Esophagus squamous epithelium (tissue), 5 donors: ENCODE measurements at regions not wholly inside any gene's neighbourhood (a gene's known extent, or its start where the extent isn't known, plus 50 kb on each side); places are given as distances from the start of the nearest gene placed in this dataset.

Experiments used
- DNase-seq: peaks from one replicate; lab custom pipeline; 2025; lab: John Stamatoyannopoulos, UW
- H3K27ac ChIP-seq, 4 donors: fragments of 200-600 bp; sonication (generic); one replicate each; pipeline ENCODE4 v1.5.1; 2016 to 2019; ENCODE audit warnings: mild to moderate bottlenecking in 1 of 4
- H3K27me3 ChIP-seq, 4 donors: fragments of 200-600 bp; sonication (generic); 1 replicate in 3 of 4; 2 replicates in 1 of 4; pipeline versions ENCODE4 v1.5.1 to v1.6.0; 2017 to 2021; ENCODE audit warnings: antibody characterized with exemption in 1 of 4
- H3K36me3 ChIP-seq, 3 donors: fragments of 200-600 bp; sonication (generic); one replicate each; pipeline ENCODE4 v1.5.1; 2016 to 2019
- H3K4me1 ChIP-seq, 3 donors: fragments of 200-600 bp; sonication (generic); one replicate each; pipeline ENCODE4 v1.5.1; 2017 to 2019
- H3K4me3 ChIP-seq, 4 donors: fragments of 200-600 bp; sonication (generic); 1 replicate in 3 of 4; 2 replicates in 1 of 4; pipeline ENCODE4 v1.5.1; 2016 to 2019; ENCODE audit warnings: mild to moderate bottlenecking in 2 of 4, moderate library complexity in 1 of 4
- H3K9me3 ChIP-seq, 3 donors: fragments of 200-600 bp; sonication (generic); one replicate each; pipeline ENCODE4 v1.5.1; 2016 to 2019
- POLR2A ChIP-seq, 4 donors: fragments of 450-650 bp; IDR thresholded peaks; one replicate each; pipeline ENCODE4 v1.6.1; 2017; ENCODE audit warnings: antibody characterized with exemption in 4 of 4, mild to moderate bottlenecking in 4 of 4, moderate library complexity in 3 of 4
- WGBS, 2 donors: methylation state at CpG; one replicate each; pipeline ENCODE4 v1.1.5; 2018; 5-methylcytosine and 5-hydroxymethylcytosine counted together
- intact Hi-C: fragments of 100-400 bp; cut with DNase I; formaldehyde crosslinking; loops from one replicate; pipeline ENCODE4 v1.15.0; 2022
- TF ChIP-seq, protein P1 (sequence below), 6 experiments: fragments of 450-650 bp in 4 of 6; fragments of 200-600 bp in 2 of 6; sonication (generic) in 2 of 6; IDR thresholded peaks; one replicate each; pipeline ENCODE4 v1.5.1; 2016 to 2019; ENCODE audit warnings: antibody characterized with exemption in 6 of 6, mild to moderate bottlenecking in 4 of 6, moderate library complexity in 4 of 6
- donor health status: DM: yes; HTN: yes; CAD: no.

DNA sequence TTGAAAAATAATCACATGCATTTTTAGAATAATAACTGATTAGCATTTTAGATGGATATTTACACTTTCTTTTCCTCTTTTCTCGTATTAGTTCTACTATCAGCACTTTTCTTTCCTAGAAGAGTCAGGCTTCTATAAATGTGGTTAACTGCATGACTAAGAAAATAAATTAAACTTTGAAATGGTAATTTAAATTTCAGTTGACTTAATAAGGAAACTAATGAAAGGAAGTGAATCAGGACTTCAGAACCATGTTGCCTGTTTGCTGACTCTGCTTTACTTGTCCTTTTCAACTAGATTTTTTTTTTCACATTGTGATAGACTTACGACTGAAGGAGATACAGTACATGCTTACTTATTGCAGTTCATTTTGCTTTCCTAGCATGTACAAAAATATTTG lies 1258.2 kb upstream of the EYS start:
- TF ChIP-seq POLR2A (IDR thresholded peaks at IDR 0.05) = no peak
- TF ChIP-seq, protein P1, sequence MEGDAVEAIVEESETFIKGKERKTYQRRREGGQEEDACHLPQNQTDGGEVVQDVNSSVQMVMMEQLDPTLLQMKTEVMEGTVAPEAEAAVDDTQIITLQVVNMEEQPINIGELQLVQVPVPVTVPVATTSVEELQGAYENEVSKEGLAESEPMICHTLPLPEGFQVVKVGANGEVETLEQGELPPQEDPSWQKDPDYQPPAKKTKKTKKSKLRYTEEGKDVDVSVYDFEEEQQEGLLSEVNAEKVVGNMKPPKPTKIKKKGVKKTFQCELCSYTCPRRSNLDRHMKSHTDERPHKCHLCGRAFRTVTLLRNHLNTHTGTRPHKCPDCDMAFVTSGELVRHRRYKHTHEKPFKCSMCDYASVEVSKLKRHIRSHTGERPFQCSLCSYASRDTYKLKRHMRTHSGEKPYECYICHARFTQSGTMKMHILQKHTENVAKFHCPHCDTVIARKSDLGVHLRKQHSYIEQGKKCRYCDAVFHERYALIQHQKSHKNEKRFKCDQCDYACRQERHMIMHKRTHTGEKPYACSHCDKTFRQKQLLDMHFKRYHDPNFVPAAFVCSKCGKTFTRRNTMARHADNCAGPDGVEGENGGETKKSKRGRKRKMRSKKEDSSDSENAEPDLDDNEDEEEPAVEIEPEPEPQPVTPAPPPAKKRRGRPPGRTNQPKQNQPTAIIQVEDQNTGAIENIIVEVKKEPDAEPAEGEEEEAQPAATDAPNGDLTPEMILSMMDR (IDR thresholded peaks at IDR 0.05) = no peak
- H3K27me3 ChIP-seq = no peaks in the 10 kb centered on the region
- no peak overlapping the region for H3K4me3 ChIP-seq
- intact Hi-C loops = no loop called here
- no peaks in the 10 kb centered on the region for H3K4me1 ChIP-seq
- WGBS, 2 donors = 63 to 65% methylated on average over 2 of the region's 2 CpGs
- no peak for DNase-seq
- H3K9me3 ChIP-seq = no peaks in the 10 kb centered on the region
- no peak overlapping the region for H3K27ac ChIP-seq
- no peaks in the 10 kb centered on the region for H3K36me3 ChIP-seq

DNA sequence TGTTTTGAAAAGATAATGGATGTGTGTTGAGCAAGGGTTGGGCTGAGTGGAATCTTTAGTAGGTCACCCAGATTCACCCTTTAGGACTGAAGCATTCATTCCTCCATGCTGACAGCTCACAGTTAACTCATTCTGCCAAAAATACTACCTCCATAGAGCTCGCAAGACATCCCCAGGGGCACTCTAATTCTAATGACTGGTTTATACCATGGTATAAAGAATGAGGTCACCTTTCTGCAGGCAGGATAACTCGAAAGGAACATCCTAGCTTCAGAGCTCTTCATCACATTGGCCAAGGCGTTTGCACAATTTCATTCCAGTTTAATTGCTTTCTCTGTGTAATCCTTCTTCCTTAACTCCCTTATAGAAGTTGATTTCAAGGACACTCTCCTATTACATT lies 1257.2 kb upstream of the EYS start:
- H3K27me3 ChIP-seq = no peaks in the 10 kb centered on the region
- WGBS, 2 donors = 51 to 66% methylated on average over 3 of the region's 3 CpGs
- H3K9me3 ChIP-seq = no peaks in the 10 kb centered on the region

DNA sequence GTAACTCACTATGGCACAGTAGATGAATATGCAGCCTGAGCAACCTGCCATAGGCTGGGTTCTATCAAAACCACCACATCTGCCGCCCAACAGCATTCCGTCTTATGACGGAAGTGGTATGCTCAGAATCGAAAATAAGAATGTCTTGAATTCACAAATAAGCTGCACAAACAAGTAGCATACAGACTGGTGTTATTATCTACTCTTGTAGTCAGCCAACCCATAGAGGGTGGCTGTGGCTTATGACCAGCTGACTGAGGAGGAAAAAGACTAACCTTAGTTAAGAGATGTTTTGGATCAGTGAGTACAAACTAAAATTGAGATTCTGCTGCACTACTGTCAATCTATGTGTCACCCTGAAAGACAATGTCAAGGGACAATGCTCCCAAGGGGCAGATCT lies 1255.1 kb upstream of the EYS start:
- Histone ChIP-seq H3K9me3 (no peaks in the 10 kb centered on the region), H3K27me3 (no peaks in the 10 kb centered on the region), H3K4me3 (no peak overlapping the region), H3K4me1 (no peaks in the 10 kb centered on the region), H3K36me3 (no peaks in the 10 kb centered on the region), H3K27ac (no peak overlapping the region)
- TF ChIP-seq, protein P1 (IDR thresholded peaks at IDR 0.05) = no peak
- no peak for TF ChIP-seq POLR2A (IDR thresholded peaks at IDR 0.05)
- intact Hi-C loops = no loop called here
- no peak for DNase-seq
- WGBS, 2 donors = 77 to 84% methylated on average over 4 of the region's 4 CpGs

More for the DNA sequence above, 1257.2 kb upstream of the EYS start:
- DNase-seq = no peak
- Histone ChIP-seq H3K36me3 (no peaks in the 10 kb centered on the region), H3K4me3 (no peak overlapping the region), H3K27ac (no peak overlapping the region), H3K4me1 (no peaks in the 10 kb centered on the region)
- intact Hi-C loops = no loop called here
- TF ChIP-seq, protein P1 (IDR thresholded peaks at IDR 0.05) = no peak
- TF ChIP-seq POLR2A (IDR thresholded peaks at IDR 0.05) = no peak

DNA sequence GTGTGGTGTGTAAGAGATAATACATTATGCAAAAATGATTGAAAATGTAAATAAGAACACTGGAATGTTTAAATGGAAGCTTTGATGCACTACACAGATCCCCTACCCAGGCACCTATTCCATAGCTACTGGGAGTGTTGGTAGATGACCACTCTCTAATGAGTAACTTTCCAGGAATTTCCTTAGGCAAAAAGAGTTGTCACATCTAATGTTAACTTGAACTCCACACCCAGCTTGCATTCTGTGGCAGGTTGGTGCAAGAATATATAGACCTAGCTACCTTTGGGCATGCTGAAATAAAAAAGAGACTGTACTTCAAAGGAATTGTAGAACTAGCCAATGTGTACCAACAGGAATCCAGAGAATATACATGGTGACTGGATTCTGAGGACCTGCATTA lies 1254.2 kb upstream of the EYS start:
- DNase-seq = no peak
- no peak for TF ChIP-seq POLR2A (IDR thresholded peaks at IDR 0.05)
- TF ChIP-seq, protein P1 (IDR thresholded peaks at IDR 0.05) = no peak
- intact Hi-C loops = no loop called here
- H3K4me3 ChIP-seq = no peak overlapping the region
- no peaks in the 10 kb centered on the region for H3K27me3 ChIP-seq
- no peaks in the 10 kb centered on the region for H3K4me1 ChIP-seq
- no peaks in the 10 kb centered on the region for H3K36me3 ChIP-seq
- no peaks in the 10 kb centered on the region for H3K9me3 ChIP-seq
- H3K27ac ChIP-seq = no peak overlapping the region

DNA sequence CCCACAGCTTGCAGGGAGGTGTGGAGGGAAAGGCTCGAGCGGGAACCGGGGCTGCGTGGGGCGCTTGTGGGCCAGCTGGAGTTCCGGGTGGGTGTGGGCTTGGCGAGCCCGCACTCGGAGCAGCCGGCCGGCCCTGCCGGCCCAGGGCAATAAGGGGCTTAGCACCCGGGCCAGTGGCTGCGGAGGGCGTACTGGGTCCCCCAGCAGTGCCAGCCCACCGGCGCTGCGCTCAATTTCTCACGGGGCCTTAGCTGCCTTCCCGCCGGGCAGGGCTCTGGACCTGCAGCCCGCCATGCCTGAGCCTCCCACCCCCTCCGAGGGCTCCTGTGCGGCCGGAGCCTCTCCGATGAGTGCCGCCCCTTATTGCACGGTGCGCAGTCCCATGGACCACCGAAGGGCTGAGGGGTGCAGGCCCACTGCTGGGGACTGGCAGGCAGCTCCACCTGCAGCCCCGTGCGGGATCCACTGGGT lies 1242.2 kb upstream of the EYS start:
- Histone ChIP-seq H3K9me3 (peaks cover 0 to 11% (median 0%) of the 10 kb centered on the region in 3 donors), H3K4me3 (no peak overlapping the region), H3K36me3 (no peaks in the 10 kb centered on the region), H3K4me1 (no peaks in the 10 kb centered on the region), H3K27me3 (no peaks in the 10 kb centered on the region), H3K27ac (no peak overlapping the region)
- TF ChIP-seq POLR2A (IDR thresholded peaks at IDR 0.05) = no peak
- TF ChIP-seq, protein P1 (IDR thresholded peaks at IDR 0.05) = no peak
- no peak for DNase-seq
- intact Hi-C loops = no loop called here
- whole genome bisulfite sequencing, 2 donors = 80% methylated on average over 2 of the region's 32 CpGs; no CpG with 5 or more reads in 1 of the 2 donors
